Sigmoid colon (tissue), 6 donors: ENCODE measurements at regions not wholly inside any gene's neighbourhood (a gene's known extent, or its start where the extent isn't known, plus 50 kb on each side); places are given as distances from the start of the nearest gene placed in this dataset.

Source experiments
- DNase-seq: peaks from one replicate; pipeline ENCODE4 v3.0.0-alpha.2; 2019
- H3K27ac ChIP-seq, 4 donors: fragments of 200-600 bp; sonication (generic); one replicate each; pipeline ENCODE4 v1.5.1; 2016 to 2019; ENCODE audit warnings: mild to moderate bottlenecking in 1 of 4
- H3K27me3 ChIP-seq, 3 donors: fragments of 200-600 bp; sonication (generic); one replicate each; pipeline ENCODE4 v1.5.1; 2019; ENCODE audit warnings: mild to moderate bottlenecking in 1 of 3
- H3K36me3 ChIP-seq, 4 donors: fragments of 200-600 bp; sonication (generic); one replicate each; pipeline ENCODE4 v1.5.1; 2016 to 2019
- H3K4me1 ChIP-seq, 4 donors: fragments of 200-600 bp; sonication (generic); one replicate each; pipeline ENCODE4 v1.5.1; 2017 to 2019
- H3K4me3 ChIP-seq, 4 donors: fragments of 200-600 bp; sonication (generic); one replicate each; pipeline ENCODE4 v1.5.1; 2017 to 2019; ENCODE audit warnings: mild to moderate bottlenecking in 2 of 4, moderate library complexity in 1 of 4
- H3K9me3 ChIP-seq, 4 donors: fragments of 200-600 bp in 3 of 4; sonication (generic) in 3 of 4; one replicate each; pipeline versions ENCODE4 v1.5.1 to v1.6.1; 2013 to 2019
- EP300 ChIP-seq, 4 donors: sonication (generic); formaldehyde crosslinking; IDR thresholded peaks; one replicate each; pipeline ENCODE4 v1.6.1; 2017; ENCODE audit warnings: antibody characterized with exemption in 4 of 4
- POLR2A ChIP-seq, 2 donors: fragments of 450-650 bp; IDR thresholded peaks; one replicate each; pipeline ENCODE4 v1.6.1; 2016; ENCODE audit warnings: antibody characterized with exemption in 2 of 2, mild to moderate bottlenecking in 2 of 2, moderate library complexity in 2 of 2
- POLR2AphosphoS5 ChIP-seq, 4 donors: sonication (generic); formaldehyde crosslinking; IDR thresholded peaks; one replicate each; pipeline ENCODE4 v1.6.1; 2017; ENCODE audit warnings: antibody characterized with exemption in 4 of 4
- WGBS, 2 donors: extraction: QIAGEN DNeasy Blood & Tissue Kit; methylation state at CpG; one replicate each; pipeline ENCODE4 v1.1.7; 2013; 5-methylcytosine and 5-hydroxymethylcytosine counted together
- intact Hi-C: fragments of 100-400 bp; cut with DNase I; formaldehyde crosslinking; loops from one replicate; pipeline ENCODE4 v1.15.1; 2023
- TF ChIP-seq, protein P1 (sequence below), 4 experiments: fragments of 450-650 bp in 3 of 4; fragments of 200-600 bp in 1 of 4; IDR thresholded peaks; one replicate each; pipeline ENCODE4 v1.5.1; 2016 to 2019; ENCODE audit warnings: antibody characterized with exemption in 4 of 4, mild to moderate bottlenecking in 3 of 4, moderate library complexity in 2 of 4
- donor health status: healthy with polysubstance abuse.
- donor health status: healthy.

DNA sequence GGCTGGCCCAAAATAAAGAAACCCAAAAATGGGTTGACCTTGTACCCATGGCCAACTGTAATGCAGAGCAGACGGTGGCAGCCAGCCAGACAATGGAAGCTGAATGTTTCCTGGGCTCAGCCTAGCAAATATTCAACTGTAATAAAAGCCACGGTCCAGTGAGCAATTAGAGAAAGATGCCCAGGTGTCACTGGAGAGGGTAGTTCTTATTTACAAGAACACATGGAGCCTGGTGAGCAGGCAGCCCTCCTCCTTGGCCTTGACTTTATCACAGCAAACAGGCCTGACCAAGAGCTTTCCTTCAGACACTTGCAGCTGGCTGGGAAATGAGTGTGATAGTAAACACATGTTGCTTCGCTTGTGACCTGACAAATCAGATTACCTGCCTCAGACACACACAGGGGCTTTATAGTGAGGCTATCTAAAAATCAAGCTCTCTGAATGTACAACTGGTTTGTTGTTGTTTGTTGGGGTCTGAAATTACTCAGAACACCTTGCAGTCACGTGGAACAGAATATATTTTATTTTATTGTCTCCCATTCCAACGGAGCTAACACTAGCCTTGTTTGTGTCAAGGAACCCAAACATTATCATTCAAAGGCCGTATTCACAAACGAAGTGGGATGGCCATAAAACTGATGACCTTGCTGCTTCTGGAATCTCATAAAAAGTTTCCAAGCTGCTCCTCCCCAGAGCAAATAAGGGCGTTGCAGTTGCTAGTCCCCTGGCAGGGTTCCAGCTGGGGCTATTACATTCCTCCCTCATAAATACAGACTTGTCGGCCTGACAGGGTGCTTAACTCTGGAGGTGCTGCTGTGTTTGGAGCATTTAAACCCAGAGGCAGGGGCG lies 161.1 kb downstream of the BBOX1 start:
- Histone ChIP-seq H3K4me3 (no peak overlapping the region), H3K36me3 (no peaks in the 10 kb centered on the region), H3K9me3 (no peaks in the 10 kb centered on the region), H3K27ac (peak overlapping the region in 3 of 4 donors; percentile 73 to 81 (median 78)), H3K27me3 (no peaks in the 10 kb centered on the region), H3K4me1 (peaks cover 0 to 67% (median 46%) of the 10 kb centered on the region in 4 donors)
- intact Hi-C loops = loop anchor here (5.0 kb wide), 1 partner anchor 36 kb away; no protein-coding TSS in a partner anchor
- whole genome bisulfite sequencing, 2 donors = 8 to 45% methylated on average over 10 of the region's 10 CpGs
- peak; percentile 98 for DNase-seq
- TF ChIP-seq POLR2A (IDR thresholded peaks at IDR 0.05) (no peak), EP300 (IDR thresholded peaks at IDR 0.05) (peak in 2 of 4 donors; percentile 45 to 57), POLR2AphosphoS5 (IDR thresholded peaks at IDR 0.05) (peak; percentile 27 to 88 (median 72))
- TF ChIP-seq, protein P1, sequence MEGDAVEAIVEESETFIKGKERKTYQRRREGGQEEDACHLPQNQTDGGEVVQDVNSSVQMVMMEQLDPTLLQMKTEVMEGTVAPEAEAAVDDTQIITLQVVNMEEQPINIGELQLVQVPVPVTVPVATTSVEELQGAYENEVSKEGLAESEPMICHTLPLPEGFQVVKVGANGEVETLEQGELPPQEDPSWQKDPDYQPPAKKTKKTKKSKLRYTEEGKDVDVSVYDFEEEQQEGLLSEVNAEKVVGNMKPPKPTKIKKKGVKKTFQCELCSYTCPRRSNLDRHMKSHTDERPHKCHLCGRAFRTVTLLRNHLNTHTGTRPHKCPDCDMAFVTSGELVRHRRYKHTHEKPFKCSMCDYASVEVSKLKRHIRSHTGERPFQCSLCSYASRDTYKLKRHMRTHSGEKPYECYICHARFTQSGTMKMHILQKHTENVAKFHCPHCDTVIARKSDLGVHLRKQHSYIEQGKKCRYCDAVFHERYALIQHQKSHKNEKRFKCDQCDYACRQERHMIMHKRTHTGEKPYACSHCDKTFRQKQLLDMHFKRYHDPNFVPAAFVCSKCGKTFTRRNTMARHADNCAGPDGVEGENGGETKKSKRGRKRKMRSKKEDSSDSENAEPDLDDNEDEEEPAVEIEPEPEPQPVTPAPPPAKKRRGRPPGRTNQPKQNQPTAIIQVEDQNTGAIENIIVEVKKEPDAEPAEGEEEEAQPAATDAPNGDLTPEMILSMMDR (IDR thresholded peaks at IDR 0.05) = no peak

DNA sequence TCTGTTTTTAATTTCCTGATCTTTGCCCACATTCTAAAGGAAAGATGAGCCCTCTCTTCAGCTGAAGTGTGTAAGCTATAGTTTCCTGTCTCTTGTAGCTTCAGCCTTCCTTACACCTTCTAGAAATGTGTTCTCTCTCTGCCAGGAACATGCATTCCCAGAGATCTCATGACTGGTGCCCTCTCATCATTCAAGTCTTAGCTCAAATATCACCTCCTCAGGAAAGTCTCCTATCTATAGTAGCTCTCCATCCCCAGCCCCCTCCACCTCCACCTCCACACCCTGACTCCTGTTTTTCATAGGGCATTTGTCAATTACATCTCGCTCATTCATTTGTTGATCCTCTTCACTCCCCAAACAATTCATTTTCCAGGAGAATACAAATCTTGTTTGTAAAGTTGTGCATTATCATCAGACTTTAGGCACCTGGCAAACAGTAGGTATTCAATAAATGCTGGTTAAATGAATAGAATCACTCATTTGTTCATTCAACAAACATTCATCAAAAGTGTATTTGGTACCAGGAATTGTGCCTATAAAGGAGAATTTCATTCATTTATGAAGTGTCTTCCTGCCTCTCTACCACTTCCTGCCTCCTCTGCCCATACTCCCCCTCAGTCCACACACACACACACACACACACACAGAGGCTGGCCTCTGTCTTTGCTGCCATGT lies 160.3 kb downstream of the BBOX1 start:
- Histone ChIP-seq H3K4me1 (peaks cover 0 to 71% (median 43%) of the 10 kb centered on the region in 4 donors), H3K36me3 (no peaks in the 10 kb centered on the region), H3K27me3 (no peaks in the 10 kb centered on the region), H3K4me3 (no peak overlapping the region), H3K9me3 (no peaks in the 10 kb centered on the region), H3K27ac (peak overlapping the region in 3 of 4 donors; percentile 73 to 81 (median 78))
- TF ChIP-seq POLR2AphosphoS5 (IDR thresholded peaks at IDR 0.05) (no peak), EP300 (IDR thresholded peaks at IDR 0.05) (peak in 1 of 4 donors; percentile 0)
- TF ChIP-seq, protein P1 (IDR thresholded peaks at IDR 0.05) = no peak
- no peak for DNase-seq
- intact Hi-C loops = loop anchor here (5.0 kb wide), 1 partner anchor 36 kb away; no protein-coding TSS in a partner anchor
- 73 to 86% methylated on average over 1 of the region's 1 CpG for WGBS, 2 donors

DNA sequence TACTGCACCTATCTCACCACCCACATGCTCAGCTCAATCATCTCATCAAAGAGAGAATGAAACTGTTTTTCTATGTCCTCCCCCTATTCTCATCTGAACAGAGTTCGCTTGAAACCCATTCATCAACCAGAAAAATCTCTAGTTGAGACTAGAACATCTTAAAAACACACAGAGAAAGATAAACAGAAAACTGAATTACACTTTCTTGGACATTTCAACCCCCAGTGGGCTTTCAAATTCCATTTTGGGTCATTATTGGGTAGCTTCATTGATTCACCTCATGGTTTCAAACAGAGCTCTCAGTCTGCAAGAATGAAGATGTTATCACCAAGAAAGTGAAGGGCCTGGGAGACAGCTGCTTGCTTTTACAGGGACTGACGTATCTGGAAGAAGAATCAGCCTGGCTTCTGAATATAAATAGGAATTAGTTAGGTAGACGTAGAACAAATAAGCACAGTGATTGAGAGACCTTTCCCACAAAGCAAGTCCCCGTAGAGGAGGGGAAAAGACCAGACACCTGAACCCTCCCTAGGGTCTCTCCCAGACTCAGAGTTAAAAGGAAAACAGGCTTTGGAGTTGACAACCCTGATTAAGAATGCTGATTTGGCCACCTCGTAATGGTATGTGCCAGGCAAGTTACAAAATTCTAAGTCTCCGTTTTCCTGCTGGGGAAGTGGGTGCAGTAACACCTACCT lies 155.7 kb downstream of the BBOX1 start:
- no peaks in the 10 kb centered on the region for H3K9me3 ChIP-seq
- 74 to 89% methylated on average over 6 of the region's 6 CpGs for WGBS, 2 donors
- H3K36me3 ChIP-seq = no peaks in the 10 kb centered on the region
- intact Hi-C loops = no loop called here
- H3K27me3 ChIP-seq = no peaks in the 10 kb centered on the region
- no peak overlapping the region for H3K27ac ChIP-seq
- H3K4me3 ChIP-seq = no peak overlapping the region
- DNase-seq = no peak
- H3K4me1 ChIP-seq = peaks cover 0 to 38% (median 9%) of the 10 kb centered on the region in 4 donors
- TF ChIP-seq, protein P1 (IDR thresholded peaks at IDR 0.05) = no peak
- TF ChIP-seq POLR2A (IDR thresholded peaks at IDR 0.05) = no peak
- TF ChIP-seq POLR2AphosphoS5 (IDR thresholded peaks at IDR 0.05) = no peak
- no peak for TF ChIP-seq EP300 (IDR thresholded peaks at IDR 0.05)

DNA sequence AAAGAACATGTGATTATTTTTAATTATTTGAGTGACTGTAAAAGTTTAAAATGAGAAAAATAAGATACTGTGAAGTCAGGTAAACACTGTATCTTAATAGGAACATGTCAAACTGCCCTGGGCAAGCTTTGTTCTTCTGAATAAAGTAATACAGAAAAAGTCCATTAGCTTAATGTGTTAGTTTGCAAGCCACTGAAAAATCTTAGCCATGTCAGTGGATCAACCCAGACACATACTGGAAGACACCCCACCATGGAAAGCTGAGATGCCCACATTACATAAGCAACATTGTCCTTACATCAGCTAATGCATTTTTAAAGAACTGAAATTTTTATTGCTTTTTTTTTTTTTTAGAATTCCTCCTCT lies 155.2 kb downstream of the BBOX1 start:
- intact Hi-C loops = no loop called here
- TF ChIP-seq, protein P1 (IDR thresholded peaks at IDR 0.05) = no peak
- no peak for TF ChIP-seq POLR2AphosphoS5 (IDR thresholded peaks at IDR 0.05)
- no peak for TF ChIP-seq EP300 (IDR thresholded peaks at IDR 0.05)
- no peak for TF ChIP-seq POLR2A (IDR thresholded peaks at IDR 0.05)
- Histone ChIP-seq H3K9me3 (no peaks in the 10 kb centered on the region), H3K4me3 (no peak overlapping the region), H3K4me1 (peaks cover 0 to 33% (median 3%) of the 10 kb centered on the region in 4 donors), H3K36me3 (no peaks in the 10 kb centered on the region), H3K27ac (no peak overlapping the region), H3K27me3 (no peaks in the 10 kb centered on the region)
- no peak for DNase-seq
